Keratinocyte (primary cell): ENCODE measurements at regions not wholly inside any gene's neighbourhood (a gene's known extent, or its start where the extent isn't known, plus 50 kb on each side); places are given as distances from the start of the nearest gene placed in this dataset.

ENCODE experiments used
- DNase-seq: peaks from one replicate; pipeline ENCODE4 v3.0.0-alpha.2; 2011; ENCODE audit warnings: low read depth, missing footprints, low spot score
- FAIRE-seq: peaks from 2 replicates; lab custom pipeline; 2011; peaks lifted over from hg19 to GRCh38; lab: Jason Lieb, UNC
- H2AFZ ChIP-seq: 2 replicates; pipeline ENCODE4 v1.6.0; 2012; ENCODE audit warnings: low read length, control low read depth, inconsistent platforms; ENCODE audit not compliant: control insufficient read depth
- H3K27ac ChIP-seq: 2 replicates; pipeline ENCODE4 v1.5.1; 2011; ENCODE audit warnings: low read length; ENCODE audit not compliant: control insufficient read depth, insufficient read depth
- H3K27me3 ChIP-seq: 3 replicates; pipeline ENCODE4 v1.6.0; 2011; ENCODE audit warnings: low read length; ENCODE audit not compliant: control insufficient read depth, insufficient read depth; ENCODE audit errors: extremely low read depth
- H3K36me3 ChIP-seq, 2 experiments: 2 replicates in 1 of 2; 3 replicates in 1 of 2; pipeline ENCODE4 v1.5.1; 2011; ENCODE audit warnings: low read length in 2 of 2, mild to moderate bottlenecking in 1 of 2; ENCODE audit not compliant: control insufficient read depth in 2 of 2, insufficient read depth in 2 of 2; ENCODE audit errors: extremely low read depth in 1 of 2
- H3K4me1 ChIP-seq: 3 replicates; pipeline ENCODE4 v1.5.1; 2011; ENCODE audit warnings: low read length; ENCODE audit not compliant: control insufficient read depth, insufficient read depth; ENCODE audit errors: extremely low read depth
- H3K4me2 ChIP-seq: 3 replicates; pipeline ENCODE4 v1.6.0; 2011; ENCODE audit warnings: low read depth, low read length; ENCODE audit not compliant: control insufficient read depth, insufficient read depth; ENCODE audit errors: extremely low read depth
- H3K4me3 ChIP-seq, 3 experiments: fragments of 200-600 bp in 1 of 3; sonication (generic) in 1 of 3; 2 replicates in 2 of 3; 3 replicates in 1 of 3; pipeline ENCODE4 v1.5.1; 2011 to 2016; ENCODE audit warnings: low read length in 3 of 3, mild to moderate bottlenecking in 3 of 3, control low read depth in 2 of 3, inconsistent platforms in 1 of 3, low read depth in 1 of 3, mixed read lengths in 1 of 3, mixed run types in 1 of 3, moderate library complexity in 1 of 3; ENCODE audit not compliant: control insufficient read depth in 2 of 3, insufficient read depth in 2 of 3; ENCODE audit errors: extremely low read depth in 1 of 3
- H3K79me2 ChIP-seq: 2 replicates; pipeline ENCODE4 v1.6.0; 2012; ENCODE audit warnings: low read length; ENCODE audit not compliant: control insufficient read depth, insufficient read depth
- H3K9ac ChIP-seq: 3 replicates; pipeline ENCODE4 v1.6.0; 2011; ENCODE audit warnings: low read length; ENCODE audit not compliant: control insufficient read depth, insufficient read depth; ENCODE audit errors: extremely low read depth
- H3K9me1 ChIP-seq: 3 replicates; pipeline ENCODE4 v1.6.0; 2011; ENCODE audit warnings: low read length; ENCODE audit not compliant: control insufficient read depth, insufficient read depth; ENCODE audit errors: extremely low read depth
- H3K9me3 ChIP-seq: 2 replicates; pipeline ENCODE4 v1.5.1; 2012; ENCODE audit warnings: low read depth, low read length; ENCODE audit not compliant: control insufficient read depth
- H4K20me1 ChIP-seq: 3 replicates; pipeline ENCODE4 v1.6.0; 2011; ENCODE audit warnings: low read length; ENCODE audit not compliant: control insufficient read depth, insufficient read depth; ENCODE audit errors: extremely low read depth
- CTCF ChIP-seq, 3 experiments: IDR thresholded peaks in 1 of 3; conservative IDR thresholded peaks in 1 of 3; optimal IDR thresholded peaks in 1 of 3; 2 replicates in 2 of 3; 3 replicates in 1 of 3; pipeline versions ENCODE3 to v1.5.1; 2011; ENCODE audit warnings: low read length in 3 of 3, mild to moderate bottlenecking in 3 of 3, moderate library complexity in 2 of 3, control low read depth in 1 of 3, inconsistent platforms in 1 of 3; ENCODE audit not compliant: insufficient read depth in 2 of 3; ENCODE audit errors: extremely low read depth in 1 of 3
- EZH2 ChIP-seq: IDR thresholded peaks from one replicate; pipeline ENCODE4 v1.6.1; 2012; ENCODE audit warnings: inconsistent platforms, mild to moderate bottlenecking, low read length, moderate library complexity
- dilution Hi-C: fragments of 300-500 bp; cut with MboI; formaldehyde crosslinking; loops from one replicate; pipeline ENCODE4 v1.7.0; 2020; ENCODE audit warnings: low sequenced_read_pairs; ENCODE audit not compliant: extremely low pct_ligation_motif_present

- Histone ChIP-seq H3K9me1 (no peaks in the 10 kb centered on the region), H3K4me2 (no peak overlapping the region), H3K27me3 (no peaks in the 10 kb centered on the region), H3K27ac (no peak overlapping the region), H3K9me3 (no peaks in the 10 kb centered on the region), H3K9ac (no peak overlapping the region), H2AFZ (no peak overlapping the region), H3K79me2 (no peaks in the 10 kb centered on the region), H3K4me3 (no peak overlapping the region), H3K4me1 (no peaks in the 10 kb centered on the region), H3K36me3 (no peaks in the 10 kb centered on the region), H4K20me1 (no peaks in the 10 kb centered on the region)
- FAIRE-seq, result no peak
- DNase-seq, result no peak
- dilution Hi-C loops, result no loop called here
- TF ChIP-seq CTCF (optimal IDR thresholded peaks at IDR 0.05 in 1 of 3, IDR thresholded peaks at IDR 0.05 in 1 of 3, conservative IDR thresholded peaks at IDR 0.05 in 1 of 3; ENCODE audit: extremely low read depth in 1 of 3, insufficient read depth in 2 of 3, low read length in 3 of 3), result no peak
Measured at GRCh38 chr10:117635826-117636225, 93.3 kb downstream of the EMX2 start.

- FAIRE-seq (no peak), DNase-seq (no peak)
- TF ChIP-seq CTCF (optimal IDR thresholded peaks at IDR 0.05 in 1 of 3, IDR thresholded peaks at IDR 0.05 in 1 of 3, conservative IDR thresholded peaks at IDR 0.05 in 1 of 3; ENCODE audit: extremely low read depth in 1 of 3, insufficient read depth in 2 of 3, low read length in 3 of 3), result no peak
- TF ChIP-seq EZH2, result no peak
- H4K20me1 ChIP-seq, result no peaks in the 10 kb centered on the region
- H3K9me3 ChIP-seq, result no peaks in the 10 kb centered on the region
- no peaks in the 10 kb centered on the region for H3K9me1 ChIP-seq
- H3K27ac ChIP-seq, result no peak overlapping the region
- no peak overlapping the region for H3K4me3 ChIP-seq
- no peaks in the 10 kb centered on the region for H3K27me3 ChIP-seq
- no peaks in the 10 kb centered on the region for H3K4me1 ChIP-seq
- no peak overlapping the region for H2AFZ ChIP-seq
- no peaks in the 10 kb centered on the region for H3K36me3 ChIP-seq
- dilution Hi-C loops, result no loop called here
- no peaks in the 10 kb centered on the region for H3K79me2 ChIP-seq
- no peak overlapping the region for H3K4me2 ChIP-seq
- no peak overlapping the region for H3K9ac ChIP-seq
Measured at GRCh38 chr10:117638200-117638599, 95.7 kb downstream of the EMX2 start.
